ENCODE measurements at regions not wholly inside any gene's neighbourhood (a gene's known extent, or its start where the extent isn't known, plus 50 kb on each side); places are given as distances from the start of the nearest gene placed in this dataset.
"Not testable (repeated sequence)": the region's sequence is repeated elsewhere in the genome, so short reads cannot be mapped to it uniquely, and the experiment has no call there.

- TF ChIP-seq, protein P1, sequence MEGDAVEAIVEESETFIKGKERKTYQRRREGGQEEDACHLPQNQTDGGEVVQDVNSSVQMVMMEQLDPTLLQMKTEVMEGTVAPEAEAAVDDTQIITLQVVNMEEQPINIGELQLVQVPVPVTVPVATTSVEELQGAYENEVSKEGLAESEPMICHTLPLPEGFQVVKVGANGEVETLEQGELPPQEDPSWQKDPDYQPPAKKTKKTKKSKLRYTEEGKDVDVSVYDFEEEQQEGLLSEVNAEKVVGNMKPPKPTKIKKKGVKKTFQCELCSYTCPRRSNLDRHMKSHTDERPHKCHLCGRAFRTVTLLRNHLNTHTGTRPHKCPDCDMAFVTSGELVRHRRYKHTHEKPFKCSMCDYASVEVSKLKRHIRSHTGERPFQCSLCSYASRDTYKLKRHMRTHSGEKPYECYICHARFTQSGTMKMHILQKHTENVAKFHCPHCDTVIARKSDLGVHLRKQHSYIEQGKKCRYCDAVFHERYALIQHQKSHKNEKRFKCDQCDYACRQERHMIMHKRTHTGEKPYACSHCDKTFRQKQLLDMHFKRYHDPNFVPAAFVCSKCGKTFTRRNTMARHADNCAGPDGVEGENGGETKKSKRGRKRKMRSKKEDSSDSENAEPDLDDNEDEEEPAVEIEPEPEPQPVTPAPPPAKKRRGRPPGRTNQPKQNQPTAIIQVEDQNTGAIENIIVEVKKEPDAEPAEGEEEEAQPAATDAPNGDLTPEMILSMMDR (conservative IDR thresholded peaks at IDR 0.05; ENCODE audit: low read depth, low read length), result no peak
- DNase-seq (ENCODE audit: low read depth), result no peak
- H3K4me3 ChIP-seq (ENCODE audit: low read depth, low read length), result no peak overlapping the region
Observed at GRCh38 chr5:110001648-110002047, 311.9 kb downstream of the MAN2A1 start.

- no peak for DNase-seq (ENCODE audit: low read depth)
- TF ChIP-seq, protein P1 (conservative IDR thresholded peaks at IDR 0.05; ENCODE audit: low read depth, low read length), result no peak
Observed at GRCh38 chr5:110002652-110003051, 312.9 kb downstream of the MAN2A1 start.

DNA sequence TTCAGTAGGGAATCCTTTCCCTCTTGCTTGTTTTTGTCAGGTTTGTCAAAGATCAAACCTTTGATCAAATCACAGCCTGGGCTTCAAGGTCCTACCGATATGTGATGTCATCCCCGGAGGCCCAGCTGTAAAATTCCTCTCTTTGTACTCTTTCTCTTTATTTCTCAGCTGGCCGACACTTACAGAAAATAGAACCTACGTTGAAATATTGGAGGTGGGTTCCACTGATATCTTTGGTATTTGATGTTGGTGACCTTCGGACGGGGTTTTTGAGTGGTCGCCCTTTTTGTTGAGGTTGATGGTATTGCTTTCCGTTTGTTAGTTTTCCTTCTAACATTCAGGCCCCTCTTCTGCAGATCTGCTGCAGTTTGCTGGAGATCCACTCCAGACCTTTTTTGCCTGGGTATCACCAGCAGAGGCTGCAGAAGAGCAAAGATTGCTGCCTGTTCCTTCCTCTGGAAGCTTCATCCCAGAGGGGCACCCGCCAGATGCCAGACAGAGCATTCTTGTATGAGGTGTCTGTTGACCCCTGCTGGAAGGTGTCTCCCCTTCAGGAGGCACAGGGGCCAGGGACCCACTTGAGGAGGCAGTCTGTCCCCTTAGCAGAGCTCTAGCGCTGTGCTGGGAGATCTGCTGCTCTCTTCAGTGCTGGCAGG lies 316.3 kb downstream of the MAN2A1 start:
- DNase-seq (ENCODE audit: low read depth); H3K4me3 ChIP-seq (ENCODE audit: low read depth, low read length): not testable (repeated sequence)

More at GRCh38 chr5:110002652-110003051, 312.9 kb downstream of the MAN2A1 start:
- H3K4me3 ChIP-seq (ENCODE audit: low read depth, low read length), result no peak overlapping the region

DNA sequence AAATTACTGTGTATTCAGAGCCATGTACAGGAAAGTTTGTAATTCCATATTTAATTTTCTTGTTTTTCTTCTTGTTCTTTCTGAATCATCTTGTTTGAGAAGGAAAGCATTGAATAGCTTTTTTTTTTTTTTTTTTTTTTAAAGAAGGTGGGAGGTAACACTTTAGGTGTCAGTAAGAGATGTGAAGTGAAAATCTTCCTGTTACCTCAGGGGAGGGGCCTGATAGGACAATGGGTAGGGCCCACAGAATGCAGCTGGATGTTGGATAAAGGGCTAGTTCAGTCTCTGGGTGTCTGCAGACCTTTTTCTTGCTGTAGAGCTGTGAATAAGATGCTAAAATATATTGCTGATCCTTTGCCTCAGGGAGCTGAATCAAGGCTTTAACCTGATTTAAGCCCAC lies 317.4 kb downstream of the MAN2A1 start:
- DNase-seq (ENCODE audit: low read depth), result no peak
- no peak overlapping the region for H3K4me3 ChIP-seq (ENCODE audit: low read depth, low read length)
- TF ChIP-seq, protein P1 (conservative IDR thresholded peaks at IDR 0.05; ENCODE audit: low read depth, low read length), result no peak

DNA sequence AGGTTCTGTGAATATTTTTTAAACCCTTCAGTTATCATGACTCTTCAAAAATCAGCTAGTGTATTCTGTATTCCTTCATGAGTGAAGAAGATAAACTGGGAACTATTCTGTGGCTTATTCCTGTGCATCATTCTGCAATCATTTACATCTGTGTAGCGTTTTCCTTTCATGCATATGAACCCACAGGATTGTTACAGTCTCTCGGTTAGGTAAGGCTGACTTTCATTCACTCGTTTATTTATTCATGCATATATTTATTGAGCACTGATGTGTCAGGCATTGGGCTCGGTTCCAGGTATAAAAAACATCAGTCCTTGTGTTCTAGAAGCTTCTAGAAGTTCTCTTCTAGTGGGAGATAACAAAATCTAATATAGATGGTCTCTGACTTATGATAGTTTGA lies 318.4 kb downstream of the MAN2A1 start:
- no peak overlapping the region for H3K4me3 ChIP-seq (ENCODE audit: low read depth, low read length)
- DNase-seq (ENCODE audit: low read depth), result no peak
- TF ChIP-seq, protein P1 (conservative IDR thresholded peaks at IDR 0.05; ENCODE audit: low read depth, low read length), result no peak

DNA sequence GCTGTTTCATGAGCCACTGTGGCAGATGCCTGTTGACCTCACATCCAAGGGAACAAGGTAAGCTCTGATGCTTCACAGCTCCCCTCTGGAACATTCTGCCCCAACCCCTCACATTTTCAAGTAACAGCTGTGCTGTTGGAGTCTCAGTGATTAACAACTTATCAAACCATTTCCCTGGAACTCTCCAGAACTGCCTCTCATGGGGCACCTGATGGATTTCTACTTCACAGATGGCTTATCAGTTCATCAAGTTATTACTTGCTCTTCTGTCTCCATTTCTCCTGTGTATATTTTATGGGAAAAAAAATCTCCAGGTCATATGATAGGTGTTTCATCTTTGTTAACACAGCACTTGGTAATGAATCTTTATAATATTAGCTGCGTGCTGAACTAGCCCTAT lies 322.4 kb downstream of the MAN2A1 start:
- TF ChIP-seq, protein P1 (conservative IDR thresholded peaks at IDR 0.05; ENCODE audit: low read depth, low read length), result no peak
- DNase-seq (ENCODE audit: low read depth), result no peak
- H3K4me3 ChIP-seq (ENCODE audit: low read depth, low read length), result no peak overlapping the region

DNA sequence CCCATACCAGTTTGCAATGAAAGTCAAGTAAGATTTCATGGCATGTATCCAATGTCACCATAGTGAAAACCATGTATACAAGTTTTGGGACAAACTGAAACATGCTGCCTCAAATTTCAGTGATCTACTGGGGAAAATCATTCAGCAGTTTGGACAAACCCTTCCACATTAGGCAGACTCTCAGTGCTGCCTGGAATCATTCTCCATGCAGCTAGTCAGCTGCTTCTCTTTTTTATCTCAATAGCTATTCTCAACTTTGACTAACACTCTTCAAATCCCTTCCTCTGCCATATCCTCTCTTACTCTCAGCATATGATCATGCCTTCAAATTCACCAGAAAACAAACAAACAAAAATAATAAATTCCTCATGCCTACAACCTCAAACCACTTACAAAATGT lies 323.3 kb downstream of the MAN2A1 start:
- H3K4me3 ChIP-seq (ENCODE audit: low read depth, low read length), result no peak overlapping the region
- no peak for DNase-seq (ENCODE audit: low read depth)
- TF ChIP-seq, protein P1 (conservative IDR thresholded peaks at IDR 0.05; ENCODE audit: low read depth, low read length), result no peak

All from choroid plexus epithelial cell (primary cell).